Epidermal melanocyte (primary cell): ENCODE measurements at regions not wholly inside any gene's neighbourhood (a gene's known extent, or its start where the extent isn't known, plus 50 kb on each side); places are given as distances from the start of the nearest gene placed in this dataset.

ENCODE experiments used
- DNase-seq: peaks from one replicate; pipeline ENCODE4 v3.0.0; 2011; ENCODE audit warnings: low spot score; ENCODE audit not compliant: insufficient read length

DNA sequence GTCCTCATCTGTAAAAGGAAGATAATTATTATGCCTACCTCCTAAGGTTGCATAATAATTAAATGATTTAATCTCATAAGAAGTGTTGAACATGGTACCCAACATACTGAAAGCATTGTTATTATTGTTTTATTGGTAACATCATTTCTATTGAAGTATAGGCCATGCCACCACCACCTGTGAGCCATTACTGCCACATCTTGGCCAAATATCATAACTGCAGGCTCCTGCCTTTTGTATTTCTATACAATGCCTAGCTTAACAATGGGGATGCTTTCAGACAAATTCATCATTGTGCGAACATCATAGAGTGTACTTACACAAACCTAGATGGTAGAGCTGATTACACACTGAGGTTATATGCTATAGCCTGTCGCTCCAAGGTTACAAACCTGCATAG is 61.1 kb upstream of the NPSR1 start:
- DNase-seq = no peak

DNA sequence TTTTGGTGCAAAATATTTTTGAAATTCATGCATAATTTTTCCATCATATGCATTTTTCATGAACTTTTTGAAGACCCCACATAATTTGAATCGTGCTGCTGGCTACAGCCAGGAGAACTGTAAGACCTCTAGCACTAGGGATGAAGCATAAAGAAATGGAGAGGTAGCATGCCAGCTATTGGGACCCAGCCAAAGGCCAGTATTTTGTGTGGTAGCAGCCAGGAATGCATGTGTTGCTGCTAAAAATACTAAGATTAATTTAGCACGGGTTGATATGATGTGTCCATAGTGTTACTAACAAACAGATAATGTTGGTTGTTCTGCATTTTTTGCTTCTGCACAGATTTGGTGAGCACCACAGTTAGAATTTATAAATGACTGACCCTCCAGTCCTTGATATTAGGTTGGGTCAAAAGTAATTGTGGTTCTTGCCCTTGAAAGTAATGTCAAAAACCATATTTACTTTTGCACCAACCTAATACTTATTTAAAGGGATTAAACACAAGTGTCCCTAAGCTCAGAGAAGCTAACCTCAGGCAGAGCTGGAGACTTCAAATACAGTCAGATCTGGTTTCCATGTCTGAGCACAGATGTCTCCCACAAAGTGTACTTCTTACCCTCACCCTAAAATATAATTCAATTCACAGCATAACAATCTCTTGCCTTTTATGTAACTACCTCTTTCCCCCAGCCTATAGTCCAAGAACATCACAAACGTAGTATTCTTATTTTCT is 54.1 kb upstream of the NPSR1 start:
- no peak for DNase-seq
